HG02588 (cell line): ENCODE measurements at regions not wholly inside any gene's neighbourhood (a gene's known extent, or its start where the extent isn't known, plus 50 kb on each side); places are given as distances from the start of the nearest gene placed in this dataset.
"Not testable (repeated sequence)": the region's sequence is repeated elsewhere in the genome, so short reads cannot be mapped to it uniquely, and the experiment has no call there.

Experiments used
- ATAC-seq: cut with Tn5 transposase; IDR thresholded peaks from one replicate; pipeline ENCODE4 v1.9.1; 2021; ENCODE audit warnings: mild to moderate bottlenecking, moderate library complexity; ENCODE audit not compliant: unreplicated experiment

DNA sequence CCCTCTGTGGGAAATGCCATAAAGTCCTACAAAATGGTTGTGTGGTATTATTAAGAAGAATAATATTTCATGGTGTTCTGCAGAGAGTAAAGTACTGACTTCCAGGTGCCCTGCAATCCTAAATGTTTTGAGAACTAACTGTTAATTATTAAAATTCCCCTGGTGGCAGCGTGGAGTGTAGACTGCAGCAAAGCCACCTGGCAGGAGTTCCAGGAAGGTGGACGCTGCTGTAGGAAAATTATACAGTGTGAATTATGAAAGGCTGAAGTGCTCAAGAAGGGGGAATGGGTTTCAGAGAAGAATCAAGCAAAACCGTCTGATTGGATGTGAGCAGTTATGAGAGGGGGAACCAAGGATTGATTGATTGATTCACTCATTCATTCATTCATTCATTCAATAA, 572.4 kb upstream of the PPP2R3A start:
- no peak for ATAC-seq

DNA sequence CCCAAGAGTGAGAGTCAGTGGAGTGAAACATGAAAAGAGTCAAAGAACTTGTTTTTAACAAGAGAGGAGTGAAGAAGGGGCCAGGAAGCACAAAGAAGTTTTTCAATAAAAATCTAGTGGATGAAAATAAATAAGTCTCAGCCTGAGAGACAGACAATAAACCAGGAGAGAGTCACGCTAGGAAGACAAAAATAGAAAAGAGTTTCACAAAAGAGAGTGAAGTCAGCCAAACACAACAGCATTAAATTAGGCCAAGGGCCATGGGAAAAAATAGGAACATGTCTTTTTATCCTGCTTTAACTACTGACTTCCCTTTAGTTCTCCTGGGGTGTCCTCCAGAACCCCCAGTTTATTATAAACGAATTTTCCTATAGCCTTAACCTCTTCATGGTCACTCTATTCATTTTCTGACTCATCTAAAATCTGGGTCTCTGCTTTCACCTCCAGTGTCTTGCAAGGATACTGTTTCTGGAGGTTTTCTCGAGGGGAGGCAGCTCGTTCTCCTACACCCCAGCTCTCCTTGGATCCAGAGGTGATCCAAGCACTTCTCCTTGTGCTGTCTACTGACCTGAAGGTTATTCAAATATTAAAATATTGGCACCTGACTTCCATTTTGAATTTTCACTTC, 571.5 kb upstream of the PPP2R3A start:
- no peak for ATAC-seq

DNA sequence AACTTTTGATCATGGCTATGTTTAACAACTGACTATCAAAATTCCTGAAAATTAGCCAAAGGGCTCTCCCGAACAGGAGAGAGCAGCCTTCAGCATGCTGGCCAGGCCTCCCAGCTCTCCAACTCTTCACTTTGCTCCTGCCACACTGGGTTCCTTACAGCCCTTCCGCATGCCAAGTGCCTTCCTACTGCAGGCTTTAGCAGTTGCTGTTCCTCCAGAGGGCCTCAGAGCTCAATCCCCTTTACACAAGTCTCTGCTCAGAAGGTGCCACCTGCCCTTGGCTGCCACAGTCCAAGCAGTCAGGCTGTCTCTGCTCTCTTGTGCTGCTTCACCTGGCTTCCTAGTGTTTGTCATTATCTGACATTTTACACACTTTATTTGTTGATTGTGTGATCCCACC, 553.1 kb upstream of the PPP2R3A start:
- no peak for ATAC-seq

DNA sequence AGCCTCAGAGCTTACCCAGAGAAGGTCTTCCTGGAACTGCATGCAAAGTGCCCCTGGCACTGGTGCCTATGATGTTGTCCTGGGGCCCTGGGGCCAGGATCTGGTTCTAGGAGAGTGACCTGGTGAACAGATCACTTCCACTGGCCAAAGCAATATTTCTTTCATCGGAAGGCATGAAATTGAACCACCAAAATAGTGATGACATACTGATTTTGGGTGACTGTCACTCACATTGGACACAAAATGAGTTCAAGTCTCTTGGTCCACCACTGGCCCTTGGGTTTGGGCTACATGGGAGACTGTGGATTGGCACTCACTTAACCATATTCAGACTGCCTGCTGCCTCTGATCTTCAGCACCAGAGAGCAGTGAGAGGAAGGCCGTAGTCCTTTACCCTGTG, 549.3 kb upstream of the PPP2R3A start:
- ATAC-seq, result no peak

DNA sequence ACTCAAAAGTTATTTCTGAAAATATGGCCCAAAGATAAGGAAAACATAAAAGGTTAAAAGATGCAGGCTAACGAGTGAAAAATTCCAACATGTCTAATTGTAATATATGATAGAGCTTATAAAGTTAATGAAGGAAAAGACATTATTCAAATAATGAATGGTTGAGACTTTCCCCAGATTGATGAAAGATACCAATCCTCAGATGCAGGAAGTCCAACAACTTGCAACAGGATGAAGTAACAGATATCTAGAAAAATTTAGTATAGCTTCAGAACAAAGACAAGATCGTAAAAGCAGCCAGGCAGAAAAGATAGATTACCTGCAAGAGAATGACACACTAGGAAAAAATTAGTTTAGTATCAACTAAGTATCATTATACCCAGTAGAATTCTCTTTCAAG, 546.4 kb upstream of the PPP2R3A start:
- ATAC-seq, result no peak

DNA sequence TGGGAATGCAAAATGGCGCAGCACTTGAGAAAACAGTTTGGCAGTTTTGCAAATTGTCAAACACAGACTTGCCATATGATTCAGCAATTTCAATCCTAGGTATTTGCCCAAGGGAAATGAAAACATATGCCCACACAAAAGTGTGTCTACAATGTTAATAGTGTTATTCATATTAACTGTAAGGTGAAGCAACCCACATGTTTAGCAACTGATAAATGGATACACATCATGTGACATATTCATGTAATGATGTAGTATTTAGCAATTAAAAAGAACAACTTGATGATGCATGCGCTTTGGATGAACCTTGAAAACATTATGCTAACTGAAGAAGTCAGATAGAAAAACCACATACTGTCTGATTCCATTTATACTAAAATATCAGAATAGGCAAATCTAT, 539.0 kb upstream of the PPP2R3A start:
- no peak for ATAC-seq

DNA sequence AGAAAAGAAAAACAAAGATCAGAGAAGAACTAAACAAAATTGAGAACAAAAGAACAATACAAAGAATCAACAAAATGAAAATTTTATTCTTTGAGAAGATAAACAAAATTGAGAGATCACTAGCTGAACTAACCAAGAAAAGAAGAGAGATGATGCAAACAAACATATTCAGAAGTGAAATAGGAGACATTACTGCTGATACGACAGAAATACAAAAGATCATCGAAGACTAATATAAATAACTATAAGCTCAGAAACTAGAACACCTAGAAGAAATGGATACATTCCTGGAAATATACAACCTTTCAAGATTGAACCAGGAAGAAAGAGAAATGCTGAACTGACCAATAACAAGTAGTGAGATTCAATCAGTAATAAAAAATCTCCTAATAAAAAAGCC, 533.1 kb upstream of the PPP2R3A start:
- no peak for ATAC-seq

DNA sequence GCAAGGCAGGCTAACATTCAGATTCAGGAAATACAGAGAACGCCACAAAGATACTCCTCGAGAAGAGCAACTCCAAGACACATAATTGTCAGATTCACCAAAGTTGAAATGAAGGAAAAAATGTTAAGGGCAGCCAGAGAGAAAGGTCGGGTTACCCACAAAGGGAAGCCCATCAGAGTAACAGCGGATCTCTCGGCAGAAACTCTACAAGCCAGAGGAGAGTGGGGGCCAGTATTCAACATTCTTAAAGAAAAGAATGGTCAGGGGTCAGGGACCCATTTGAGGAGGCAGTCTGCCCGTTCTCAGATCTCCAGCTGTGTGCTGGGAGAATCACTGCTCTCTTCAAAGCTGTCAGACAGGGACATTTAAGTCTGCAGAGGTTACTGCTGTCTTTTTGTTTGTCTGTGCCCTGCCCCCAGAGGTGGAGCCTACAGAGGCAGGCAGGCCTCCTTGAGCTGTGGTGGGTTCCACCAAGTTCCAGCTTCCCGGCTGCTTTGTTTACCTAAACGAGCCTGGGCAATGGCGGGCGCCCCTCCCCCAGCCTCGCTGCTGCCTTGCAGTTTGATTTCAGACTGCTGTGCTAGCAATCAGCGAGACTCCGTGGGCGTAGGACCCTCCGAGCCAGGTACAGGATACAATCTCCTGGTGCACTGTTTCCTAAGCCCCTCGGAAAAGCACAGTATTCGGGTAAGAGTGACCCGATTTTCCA, 526.5 kb upstream of the PPP2R3A start:
- not testable (repeated sequence) for ATAC-seq

DNA sequence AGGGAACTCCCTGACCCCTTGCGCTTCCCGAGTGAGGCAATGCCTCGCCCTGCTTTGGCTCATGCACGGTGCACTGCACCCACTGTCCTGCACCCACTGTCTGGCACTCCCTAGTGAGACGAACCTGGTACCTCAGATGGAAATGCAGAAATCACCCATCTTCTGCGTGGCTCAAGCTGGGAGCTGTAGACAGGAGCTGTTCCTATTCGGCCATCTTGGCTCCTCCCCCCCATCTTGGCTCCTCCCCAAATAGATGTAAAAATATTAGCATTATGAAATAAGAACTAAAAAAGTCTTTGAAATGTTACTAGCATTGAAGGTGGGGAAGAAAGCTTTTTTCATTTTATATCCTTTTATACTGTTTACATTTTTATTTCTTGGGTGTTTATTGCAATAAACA, 525.9 kb upstream of the PPP2R3A start:
- ATAC-seq, result not testable (repeated sequence)

DNA sequence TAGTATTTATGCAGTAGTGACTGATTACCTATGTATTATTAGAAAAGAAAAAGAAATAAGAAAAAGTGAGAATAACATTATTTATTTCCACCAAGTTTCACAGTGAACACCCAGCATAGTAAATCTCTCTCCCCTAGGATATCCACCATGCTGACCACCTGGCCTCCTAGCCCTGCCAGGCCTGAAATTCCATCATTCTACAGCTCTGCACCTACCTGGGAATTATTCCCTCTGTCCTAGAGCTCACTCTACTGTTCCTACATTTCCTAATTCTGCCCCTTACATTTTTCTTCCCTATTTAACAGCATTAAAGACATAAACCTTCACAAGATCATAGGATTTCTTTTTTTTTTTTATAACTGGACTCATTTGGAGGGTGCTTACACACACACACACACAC, 525.3 kb upstream of the PPP2R3A start:
- ATAC-seq, result no peak

DNA sequence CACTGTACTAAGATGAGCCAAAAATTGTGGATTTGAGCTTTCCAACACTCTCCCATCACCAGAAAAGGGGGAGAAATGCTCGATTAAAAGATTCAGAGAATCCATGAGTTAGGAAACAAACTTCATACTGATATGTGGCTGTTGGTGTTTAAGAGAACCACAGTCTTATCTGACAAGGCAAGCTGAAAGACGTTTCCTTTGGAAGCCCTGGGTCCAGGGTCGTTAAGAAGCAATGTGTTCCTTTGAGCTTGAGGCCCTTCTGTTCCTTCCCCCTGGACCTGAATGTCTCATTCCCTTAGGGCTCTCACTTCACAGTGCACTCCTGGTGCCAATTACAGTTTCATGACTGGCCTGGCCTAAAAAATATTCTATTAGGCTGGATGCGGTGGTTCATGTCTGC, 524.8 kb upstream of the PPP2R3A start:
- ATAC-seq, result no peak

DNA sequence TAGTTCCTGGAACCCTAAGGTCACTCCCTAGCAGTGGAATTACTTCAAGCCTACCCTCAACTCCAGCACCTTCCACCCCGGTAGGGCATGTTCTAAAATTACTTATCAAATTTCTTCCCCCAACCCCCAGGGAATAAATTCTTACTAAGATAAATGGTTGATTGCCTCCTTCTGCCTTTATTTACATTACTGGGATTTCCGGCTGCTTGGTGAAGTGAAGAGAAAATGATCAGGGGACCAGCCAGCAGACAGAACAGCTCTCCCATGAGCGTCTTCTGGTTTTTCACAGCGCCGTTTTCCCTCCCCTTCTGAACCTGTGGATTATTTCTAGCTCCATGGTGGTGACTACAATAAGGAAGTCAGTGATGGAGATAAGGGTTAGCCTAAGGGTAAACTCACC, 521.5 kb upstream of the PPP2R3A start:
- ATAC-seq, result no peak

DNA sequence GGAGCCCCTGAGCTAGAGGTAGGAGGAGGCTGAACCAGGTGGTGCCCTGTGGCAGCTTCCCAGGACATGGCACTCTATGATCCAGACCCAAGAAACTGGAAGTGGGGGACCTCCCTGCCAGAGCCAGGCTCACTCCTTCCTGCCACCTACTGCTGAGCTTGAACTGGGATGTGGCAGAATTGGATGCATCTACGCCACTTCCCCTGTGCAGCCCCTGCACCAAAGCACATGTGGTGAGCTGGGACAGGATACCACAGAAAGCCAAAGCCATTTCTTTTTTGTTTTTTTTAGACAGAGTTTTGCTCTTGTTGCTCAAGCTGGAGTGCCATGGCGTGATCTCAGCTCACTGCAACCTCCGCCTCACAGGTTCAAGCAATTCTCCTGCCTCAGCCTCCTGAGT, 518.0 kb upstream of the PPP2R3A start:
- ATAC-seq, result no peak

DNA sequence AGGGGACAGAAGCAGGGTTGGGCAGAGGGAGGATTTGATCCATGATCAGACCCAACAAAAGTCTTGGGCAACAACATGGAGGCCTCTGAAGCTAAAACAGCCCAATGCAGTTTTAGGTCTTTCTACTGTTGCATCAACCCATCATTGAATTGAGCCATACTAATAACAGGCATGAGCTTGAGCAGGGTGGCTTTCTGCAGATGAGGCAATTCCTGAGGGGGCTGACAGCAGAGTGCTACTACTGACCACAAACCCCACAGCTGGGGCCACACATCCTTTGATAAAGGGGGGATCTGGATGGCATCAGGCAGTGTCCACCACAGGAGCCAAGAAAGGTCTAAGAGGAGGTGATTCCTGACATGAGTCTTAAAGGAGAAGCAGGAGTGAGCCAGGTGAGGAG, 517.0 kb upstream of the PPP2R3A start:
- ATAC-seq, result no peak

DNA sequence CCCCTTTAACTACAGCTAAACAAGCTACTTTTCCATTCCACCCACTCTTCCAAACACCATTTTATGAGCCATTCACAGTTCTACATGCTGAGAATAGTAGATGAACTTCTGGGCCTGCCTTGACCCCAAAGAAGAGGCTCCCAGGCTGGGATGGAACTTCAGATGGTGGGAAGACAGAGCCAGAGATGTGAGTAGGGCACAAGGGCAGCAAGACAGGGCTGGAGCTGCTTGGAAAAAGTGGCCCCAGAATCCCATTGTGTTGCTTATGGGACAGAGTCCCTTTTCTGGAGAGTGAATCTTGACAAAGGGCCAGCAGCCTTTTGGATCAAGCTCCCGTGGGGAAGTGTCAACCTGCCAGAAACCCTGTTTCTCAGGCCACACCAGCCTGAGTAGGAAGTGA, 516.5 kb upstream of the PPP2R3A start:
- ATAC-seq, result no peak

DNA sequence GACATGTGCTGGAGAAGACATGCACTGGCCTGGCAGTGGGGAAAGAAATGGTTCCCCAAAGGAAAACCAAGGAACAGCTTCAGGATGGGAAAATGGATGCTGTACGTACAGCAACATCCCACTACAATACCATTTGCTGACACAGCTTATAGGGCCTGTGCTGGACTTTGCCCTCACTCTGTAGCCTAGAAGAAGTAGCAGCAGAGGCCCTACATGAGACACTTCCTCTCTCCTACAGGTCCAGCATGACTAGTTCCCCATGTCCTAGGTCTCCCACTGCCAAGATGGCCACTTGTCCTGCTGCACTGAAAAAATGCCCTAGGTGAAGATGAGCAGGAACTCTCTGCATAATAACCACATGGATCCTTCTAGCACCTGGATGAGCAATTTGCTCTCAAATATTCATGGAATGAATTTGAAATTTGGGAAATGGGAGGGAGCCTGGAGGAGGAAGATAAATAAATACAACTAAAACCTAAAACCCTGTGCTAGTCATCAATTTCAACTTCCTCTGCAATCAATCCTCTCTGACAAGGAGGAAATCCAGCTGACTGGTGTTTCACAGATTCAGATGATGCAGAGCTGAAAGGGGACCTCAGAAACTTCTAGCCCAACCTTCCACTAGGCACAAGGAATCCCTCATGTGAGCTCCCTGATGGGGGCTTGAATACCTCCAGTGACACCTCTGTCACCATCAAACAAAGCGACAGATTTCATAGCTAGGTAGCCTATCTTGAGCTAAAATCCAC, 514.3 kb upstream of the PPP2R3A start:
- no peak for ATAC-seq

DNA sequence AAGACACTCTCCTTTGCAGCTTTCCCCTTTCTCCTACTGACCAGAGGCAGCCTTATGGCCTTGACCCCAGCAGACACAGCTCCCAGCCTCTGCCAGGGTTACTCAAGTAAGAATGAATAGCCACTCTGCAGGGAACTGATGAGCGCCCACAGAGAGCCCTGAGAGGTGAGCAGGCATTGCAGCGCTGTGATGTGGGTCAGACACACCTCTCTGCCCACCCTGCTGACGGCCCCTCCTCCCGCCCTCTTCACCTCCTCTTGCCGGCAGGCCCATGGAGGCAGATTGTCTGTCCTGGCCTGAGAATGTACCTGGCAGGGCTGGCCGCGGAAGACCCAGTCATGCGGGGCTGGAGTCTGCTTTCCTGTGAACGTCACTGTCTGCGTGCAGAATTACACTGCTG, 512.6 kb upstream of the PPP2R3A start:
- ATAC-seq, result no peak

DNA sequence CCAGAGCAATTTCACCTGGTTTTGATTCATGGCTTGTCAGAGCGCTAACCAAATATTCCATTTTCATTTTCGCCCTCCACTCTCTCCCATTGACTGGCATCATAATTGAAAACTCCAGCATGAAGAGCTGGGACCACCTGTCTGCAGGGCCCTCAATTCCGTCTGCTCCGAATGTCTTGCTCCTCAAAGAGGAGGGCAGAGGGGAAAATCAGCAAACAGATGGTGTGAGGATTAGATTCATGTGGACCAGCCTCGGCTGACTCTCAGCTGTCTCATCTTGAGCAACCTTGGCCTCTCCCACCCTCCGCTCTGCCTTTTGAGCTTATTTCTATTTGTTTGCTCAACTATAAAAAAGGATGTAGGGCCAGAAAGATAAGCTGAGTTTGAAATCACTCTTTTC, 512.2 kb upstream of the PPP2R3A start:
- ATAC-seq, result no peak

DNA sequence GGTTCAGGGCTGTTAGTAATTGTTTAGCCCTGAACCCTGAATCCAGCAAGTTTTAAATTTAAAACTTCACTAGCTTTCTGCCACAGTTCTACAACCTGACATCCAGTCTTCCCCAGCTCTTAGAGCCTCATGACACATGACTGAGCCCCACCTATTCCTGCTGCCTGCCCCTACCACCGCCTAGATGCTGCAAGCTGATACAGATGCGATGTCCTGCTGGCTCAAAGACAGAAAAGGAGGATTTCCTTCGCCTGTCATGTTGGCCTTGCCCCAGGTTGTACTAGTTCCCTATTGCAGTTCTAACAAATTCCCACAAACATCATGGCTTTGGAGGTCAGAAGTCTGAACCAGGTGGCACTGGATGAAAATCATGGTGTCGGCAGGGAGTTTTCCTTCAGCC, 510.6 kb upstream of the PPP2R3A start:
- no peak for ATAC-seq

DNA sequence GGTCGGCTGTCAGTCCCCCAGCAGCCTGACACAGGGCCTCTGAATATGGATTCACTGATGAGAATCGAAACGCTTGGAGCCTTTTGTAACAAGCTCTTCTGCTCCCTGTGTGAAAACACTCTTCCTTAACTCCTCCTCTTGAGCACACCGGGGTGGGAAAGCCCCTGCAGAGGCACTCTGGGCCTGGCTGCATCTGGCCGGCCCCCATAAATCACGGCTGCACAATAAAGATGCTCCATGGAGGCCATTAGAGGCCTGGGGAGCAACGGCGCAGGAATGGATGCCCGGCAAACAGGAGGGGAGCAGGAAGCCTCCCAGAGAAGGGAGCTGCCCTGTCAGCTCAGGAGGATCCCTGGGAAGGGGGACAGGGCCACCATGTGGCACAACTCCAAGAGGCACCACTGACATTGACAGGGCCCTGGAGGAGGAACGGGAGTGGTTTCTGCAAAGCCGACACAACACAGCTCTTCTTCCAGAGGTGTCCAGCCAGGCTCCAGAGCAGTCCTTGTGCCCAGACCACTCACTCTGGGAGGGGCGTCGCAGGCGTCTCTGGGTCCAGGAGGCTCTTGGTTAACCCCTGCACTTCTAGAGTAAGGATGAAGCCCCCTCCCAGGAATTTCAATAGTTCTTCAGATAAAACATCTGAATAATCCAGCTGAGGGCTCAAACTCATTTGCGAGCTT, 509.3 kb upstream of the PPP2R3A start:
- no peak for ATAC-seq

DNA sequence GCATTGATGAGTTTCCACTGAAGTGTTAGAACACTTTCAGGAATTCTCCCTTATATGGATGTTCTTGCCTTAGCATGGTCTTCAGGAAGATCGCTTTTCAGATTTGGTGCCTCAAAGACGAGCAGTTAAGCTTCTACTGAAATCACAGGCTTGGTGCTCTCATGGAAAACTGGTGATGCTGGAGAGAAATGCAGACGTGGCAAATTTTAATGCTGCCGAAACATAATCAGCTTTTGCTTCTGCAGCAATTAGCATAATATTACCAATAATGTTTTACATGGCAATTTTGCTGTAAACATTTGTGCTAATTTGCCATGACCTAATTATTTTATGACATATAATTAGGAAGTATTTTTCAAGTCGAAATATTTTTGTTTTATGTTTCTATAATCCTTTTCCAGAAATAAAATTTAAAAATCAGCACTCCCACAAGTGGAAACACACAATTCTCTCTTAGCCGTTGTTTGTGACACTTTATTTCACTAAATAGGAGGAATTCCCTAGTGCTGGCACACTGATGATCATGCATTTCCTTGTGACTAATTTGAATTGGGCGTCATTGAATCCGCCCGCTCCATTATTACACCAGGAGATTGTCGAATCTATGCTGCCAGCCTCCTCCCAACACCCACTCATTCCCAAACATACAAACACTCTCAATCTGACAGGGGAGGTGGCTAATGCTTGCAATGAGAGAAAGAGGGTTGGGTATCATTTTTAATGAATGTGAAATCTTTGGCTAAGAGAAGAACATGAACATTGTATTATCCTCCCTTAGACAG, 506.8 kb upstream of the PPP2R3A start:
- no peak for ATAC-seq
